ENCODE measurements at regions not wholly inside any gene's neighbourhood (a gene's known extent, or its start where the extent isn't known, plus 50 kb on each side); places are given as distances from the start of the nearest gene placed in this dataset.

GRCh38 chr5:101390151-101390908, 487.2 kb upstream of the ST8SIA4 start:
- Histone ChIP-seq H4K20me1 (ENCODE audit: control insufficient read depth, insufficient read depth, insufficient read length) (no peaks in the 10 kb centered on the region), H3K14ac (ENCODE audit: insufficient read depth, low read length) (no peak overlapping the region), H3K79me1 (ENCODE audit: insufficient read depth, low read depth, low read length, poor library complexity, severe bottlenecking) (no peaks in the 10 kb centered on the region), H2AK5ac (ENCODE audit: insufficient read length, low read length) (no peak overlapping the region), H3K79me2 (ENCODE audit: insufficient read depth, low read length) (no peaks in the 10 kb centered on the region), H2BK20ac (ENCODE audit: low read depth, low read length, poor library complexity, severe bottlenecking) (no peak overlapping the region), H2BK15ac (ENCODE audit: low read depth, low read length) (no peak overlapping the region), H3K18ac (ENCODE audit: insufficient read length, low read depth, low read length) (no peak overlapping the region), H3K9ac (ENCODE audit: extremely low read depth, insufficient read length, low read length) (no peak overlapping the region), H3K23ac (ENCODE audit: insufficient read length, low read depth, low read length) (no peak overlapping the region), H2BK120ac (ENCODE audit: low read depth, low read length, poor library complexity, severe bottlenecking) (no peak overlapping the region), H3K23me2 (ENCODE audit: insufficient read length, low read depth, low read length, poor library complexity, severe bottlenecking) (no peaks in the 10 kb centered on the region), H4K5ac (ENCODE audit: insufficient read length, low read depth, low read length) (no peak overlapping the region), H4K91ac (ENCODE audit: insufficient read length, low read depth, low read length) (no peak overlapping the region), H3K56ac (ENCODE audit: insufficient read length, low read depth, low read length) (no peak overlapping the region), H3K9me3 (ENCODE audit: control insufficient read depth, low read depth, low read length) (no peaks in the 10 kb centered on the region), H3K4me1 (ENCODE audit: insufficient read depth, low read length) (no peaks in the 10 kb centered on the region), H3T11ph (ENCODE audit: low read length) (no peak overlapping the region), H2BK5ac (ENCODE audit: insufficient read length, low read length) (no peak overlapping the region), H2AFZ (ENCODE audit: low read length) (no peak overlapping the region), H3K4ac (ENCODE audit: low read depth, low read length) (no peak overlapping the region), H3K27ac (ENCODE audit: insufficient read length, low read depth, low read length) (no peak overlapping the region), H3K4me2 (ENCODE audit: insufficient read depth, insufficient read length, low read length) (no peak overlapping the region), H2BK12ac (ENCODE audit: insufficient read length, low read depth, low read length) (no peak overlapping the region), H3K27me3 (ENCODE audit: insufficient read depth, low read length) (no peaks in the 10 kb centered on the region), H4K8ac (replicated peaks; ENCODE audit: insufficient read length, low read depth, low read length) (no peak overlapping the region)
- H3K36me3 Mint-ChIP-seq (ENCODE audit: insufficient read depth in 1 of 3, low read depth in 3 of 3), result no peaks in the 10 kb centered on the region
- peak; percentile 31 for DNase-seq
- H3K4me1 Mint-ChIP-seq, result no peaks in the 10 kb centered on the region
- TF ChIP-seq CTCF (conservative IDR thresholded peaks at IDR 0.05), result peak; percentile 77
- no peaks in the 10 kb centered on the region; a peak in 1 of 5 replicates for H3K9me3 Mint-ChIP-seq
- WGBS (ENCODE audit: extremely low coverage, insufficient read length, low lambda C conversion rate), result no CpG with 5 or more reads among the region's 4 CpGs
- peak overlapping the region in 1 of 3 experiments; percentile 58; a peak in 2 of 7 replicates for H3K27ac Mint-ChIP-seq
- H3K4me3 Mint-ChIP-seq, result no peak overlapping the region
- no peaks in the 10 kb centered on the region for H3K27me3 Mint-ChIP-seq (ENCODE audit: low read depth)

Data from H9 (cell line).